Nucleus accumbens (tissue), 56 donors: ENCODE measurements at regions not wholly inside any gene's neighbourhood (a gene's known extent, or its start where the extent isn't known, plus 50 kb on each side); places are given as distances from the start of the nearest gene placed in this dataset.
"Not testable (repeated sequence)": the region's sequence is repeated elsewhere in the genome, so short reads cannot be mapped to it uniquely, and the experiment has no call there.

Experiments used
- DNase-seq, 56 donors: peaks; one replicate each; lab custom pipeline; 2025; lab: John Stamatoyannopoulos, UW

DNA sequence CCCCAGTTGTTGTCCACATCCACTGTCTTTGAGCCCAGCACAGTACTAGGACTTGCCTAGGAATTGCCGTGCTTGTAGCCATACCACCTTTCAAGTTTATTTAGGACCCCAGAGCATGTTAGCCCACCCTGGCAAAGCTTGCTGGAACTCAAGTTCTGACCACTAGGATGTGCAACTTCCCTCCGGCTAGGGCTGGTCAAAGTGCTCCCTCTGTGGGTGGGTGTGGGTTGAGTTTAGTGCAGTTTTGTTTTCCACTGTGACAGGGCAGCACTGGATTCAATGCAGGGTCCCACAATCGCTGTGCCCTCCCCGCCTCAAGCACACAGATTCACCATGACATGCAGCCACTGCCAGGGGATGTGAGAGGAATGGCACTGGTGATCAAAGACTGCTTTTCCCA, 96.0 kb downstream of the RASGEF1B start:
- no peak for DNase-seq

DNA sequence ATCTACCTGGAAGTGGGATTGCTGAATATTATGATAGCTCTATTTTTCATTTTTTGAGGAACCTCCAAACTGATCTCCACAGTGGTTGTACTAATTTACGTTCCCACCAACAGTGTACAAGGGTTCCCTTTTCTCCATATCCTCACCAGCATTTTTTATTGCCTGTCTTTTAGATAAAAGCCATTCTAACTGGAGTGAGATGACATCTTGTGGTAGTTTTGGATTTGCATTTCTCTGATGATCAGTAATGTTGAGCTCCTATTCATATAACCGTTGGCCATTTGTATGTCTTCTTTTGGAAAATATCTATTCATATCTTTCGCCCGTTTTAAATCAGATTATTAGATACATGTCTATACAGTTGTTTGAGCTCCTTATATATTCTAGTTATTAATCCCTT, 101.8 kb downstream of the RASGEF1B start:
- DNase-seq: no peak

DNA sequence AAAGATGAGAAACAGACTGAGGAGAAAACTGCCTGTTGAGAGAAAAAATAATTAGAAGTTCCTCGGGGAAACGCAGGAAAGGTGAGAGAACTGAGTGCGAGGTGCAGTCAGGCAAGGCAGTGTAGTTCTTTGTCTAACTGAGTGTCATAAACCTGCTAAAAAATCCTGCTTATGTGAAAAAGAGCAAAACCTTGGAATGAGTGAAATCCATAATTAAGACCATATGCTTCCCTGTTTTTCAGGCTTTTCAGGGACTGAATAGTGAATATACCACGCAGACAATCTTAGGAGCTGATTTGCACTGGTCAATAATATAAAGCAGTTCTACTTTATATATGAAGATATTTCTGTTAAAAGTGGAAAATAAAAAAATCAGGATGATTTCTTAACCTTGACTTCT, 104.9 kb downstream of the RASGEF1B start:
- no peak for DNase-seq

DNA sequence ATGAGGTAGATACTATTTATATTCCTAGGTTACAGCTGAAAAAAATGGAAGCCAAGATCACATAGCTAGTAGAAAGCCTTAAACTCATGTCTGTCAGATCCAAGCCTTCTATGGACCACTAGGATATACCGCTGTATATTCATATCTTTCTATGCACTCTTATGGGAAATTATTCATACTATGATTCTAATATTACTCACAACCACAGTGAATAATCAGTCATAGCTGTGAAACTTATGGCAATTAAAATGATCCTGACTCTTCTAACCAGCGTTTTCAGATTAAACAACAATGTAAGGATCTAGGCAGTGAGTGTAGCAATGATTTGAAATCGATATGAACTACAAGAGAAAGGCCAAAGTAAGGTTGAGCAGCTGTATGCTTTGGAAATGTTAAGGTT, 111.0 kb downstream of the RASGEF1B start:
- DNase-seq: no peak

DNA sequence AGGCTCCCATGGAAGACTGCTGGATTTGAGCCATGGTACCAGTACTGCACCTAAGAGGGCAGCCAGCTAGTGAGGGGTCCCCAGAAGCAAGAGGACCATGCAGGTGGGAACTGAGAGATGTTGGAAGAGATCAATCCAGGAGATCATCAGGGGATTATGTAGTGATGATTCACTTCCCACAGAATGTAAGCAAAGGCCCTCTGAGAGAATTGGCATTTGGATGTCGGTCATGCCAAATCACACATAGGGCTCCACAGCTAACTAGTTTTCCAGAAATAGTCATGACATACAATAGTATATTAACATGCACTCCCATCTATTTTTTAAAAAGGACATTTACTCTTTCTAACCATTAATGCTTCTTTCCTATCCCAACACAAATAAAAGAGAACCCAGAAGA, 112.5 kb downstream of the RASGEF1B start:
- no peak for DNase-seq

DNA sequence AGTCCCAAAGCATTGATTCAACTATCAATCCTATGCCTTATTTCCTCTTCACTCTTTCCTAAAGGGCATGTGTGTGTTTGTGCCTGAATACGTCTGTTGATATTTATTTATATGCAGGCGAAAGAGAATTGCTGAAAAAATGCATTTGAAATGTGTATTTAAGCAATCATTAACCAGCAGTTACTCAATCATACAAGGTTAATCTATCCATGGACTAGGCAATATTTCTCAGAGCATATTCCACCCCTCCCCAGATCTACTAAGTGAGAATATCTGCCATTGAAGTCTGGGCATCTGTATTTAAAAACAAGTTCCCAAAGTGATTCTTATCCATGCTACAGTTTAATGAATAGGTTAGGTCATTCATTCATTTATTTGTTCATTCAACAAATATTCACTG, 113.6 kb downstream of the RASGEF1B start:
- DNase-seq: no peak

DNA sequence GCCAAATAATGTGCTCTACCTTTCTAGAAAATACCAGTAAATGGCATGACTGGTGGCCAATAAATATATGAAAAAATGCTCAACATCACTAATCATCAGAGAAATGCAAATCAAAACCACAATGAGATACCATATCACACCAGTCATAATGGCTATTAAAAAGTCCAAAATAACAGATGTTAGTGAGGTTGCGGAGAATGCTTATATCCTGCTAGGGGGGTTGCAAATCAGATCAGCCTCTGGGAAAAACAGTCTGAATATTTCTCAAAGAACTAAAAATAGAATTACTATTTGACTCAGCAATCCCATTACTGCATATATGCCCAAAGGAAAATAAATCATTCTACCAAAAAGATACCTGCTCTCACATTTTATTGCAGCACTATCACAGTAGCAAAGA, 115.1 kb downstream of the RASGEF1B start:
- no peak for DNase-seq

DNA sequence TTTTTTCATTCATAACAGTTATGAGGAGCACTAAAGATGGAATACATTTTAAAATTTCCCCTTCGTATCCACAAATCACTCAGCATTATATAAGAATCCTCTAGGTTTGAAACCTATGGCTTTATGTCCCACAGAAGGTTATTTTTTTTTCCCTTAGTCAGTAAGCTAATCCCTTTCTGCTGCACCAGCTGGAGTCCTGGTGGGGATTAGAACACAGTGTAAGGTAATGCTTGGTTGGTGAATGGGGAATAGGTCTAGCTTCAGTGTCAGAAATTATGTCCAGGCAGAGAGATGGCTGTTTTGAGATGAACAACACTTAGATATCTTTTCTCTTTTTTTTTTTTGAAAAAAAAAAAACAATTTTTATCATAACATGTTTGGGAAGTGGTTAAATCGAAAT, 116.6 kb downstream of the RASGEF1B start:
- DNase-seq: no peak

DNA sequence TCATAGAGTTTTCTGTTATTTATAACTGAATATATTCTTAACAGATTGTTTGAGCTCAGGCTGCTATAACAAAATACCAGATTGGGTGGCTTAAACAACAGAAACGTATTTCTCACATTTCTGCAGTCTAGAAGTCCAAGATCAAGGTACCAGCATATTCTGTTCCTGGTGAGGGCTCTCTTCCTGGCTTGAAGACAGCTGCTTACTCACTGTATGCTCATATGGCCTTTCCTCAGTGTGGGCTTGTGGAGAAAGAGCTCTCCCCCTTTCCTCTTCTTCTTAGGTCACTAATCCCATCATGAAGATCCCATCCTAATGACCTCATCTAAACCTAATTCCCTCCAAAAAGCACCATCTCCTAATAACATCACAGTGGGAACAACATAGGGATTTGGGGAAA, 117.8 kb downstream of the RASGEF1B start:
- no peak for DNase-seq

DNA sequence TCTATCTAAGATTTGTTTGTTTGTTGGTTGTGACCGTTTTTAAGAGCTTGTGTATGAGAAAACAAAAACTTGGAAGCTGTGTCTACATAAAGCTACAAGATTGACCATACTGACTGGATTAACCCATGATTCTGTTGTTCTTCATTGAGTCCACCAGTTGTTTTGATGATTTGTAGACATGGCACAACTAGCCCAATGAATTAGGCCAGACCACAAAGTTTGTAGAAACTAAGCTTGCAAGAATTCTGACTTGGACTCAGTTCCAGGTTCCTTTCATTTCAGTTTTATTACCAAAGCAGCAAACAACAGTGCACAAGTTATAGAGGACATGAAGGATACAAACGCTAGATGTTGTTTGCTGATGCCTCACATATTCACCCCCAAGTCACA, 119.3 kb downstream of the RASGEF1B start:
- no peak for DNase-seq

DNA sequence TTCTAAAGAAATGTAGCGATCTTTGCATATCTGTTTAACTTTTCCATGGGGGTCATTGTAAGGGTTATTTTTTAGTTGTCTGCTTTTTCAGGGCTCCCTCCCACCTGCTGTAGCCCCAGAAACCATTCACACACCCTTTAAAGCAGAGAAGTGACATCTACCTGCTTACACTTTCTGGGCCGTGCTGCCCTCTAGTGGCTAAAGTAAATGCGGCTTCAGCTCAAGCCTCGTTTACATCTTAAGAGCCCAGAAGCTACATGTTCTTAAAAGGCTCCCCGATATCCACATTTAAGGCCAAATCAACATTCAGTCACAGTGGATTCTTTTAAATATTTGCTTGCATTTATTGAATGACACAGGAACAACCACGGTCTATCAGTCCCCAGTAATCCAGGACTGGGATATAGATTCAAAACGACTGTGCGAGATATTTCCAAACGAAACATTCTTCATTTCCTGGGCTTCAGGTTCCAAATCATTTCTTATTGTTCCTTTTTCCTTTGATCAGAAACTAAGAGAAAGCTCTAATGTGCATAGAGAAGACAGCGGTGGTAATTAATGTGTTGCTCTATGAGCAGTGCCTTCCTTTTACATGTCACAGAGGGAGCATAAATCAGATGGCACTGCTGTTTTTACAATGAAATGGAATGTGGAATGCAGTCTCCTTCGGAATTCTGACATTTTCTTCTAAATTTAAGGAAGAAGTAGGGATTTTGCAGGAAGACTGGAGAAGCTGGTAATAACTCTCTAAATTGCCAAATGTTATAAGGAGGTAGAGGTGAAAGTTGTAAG, 119.9 kb downstream of the RASGEF1B start:
- DNase-seq: peak in 44 of 56 donors; percentile 1 to 88 (median 34)

DNA sequence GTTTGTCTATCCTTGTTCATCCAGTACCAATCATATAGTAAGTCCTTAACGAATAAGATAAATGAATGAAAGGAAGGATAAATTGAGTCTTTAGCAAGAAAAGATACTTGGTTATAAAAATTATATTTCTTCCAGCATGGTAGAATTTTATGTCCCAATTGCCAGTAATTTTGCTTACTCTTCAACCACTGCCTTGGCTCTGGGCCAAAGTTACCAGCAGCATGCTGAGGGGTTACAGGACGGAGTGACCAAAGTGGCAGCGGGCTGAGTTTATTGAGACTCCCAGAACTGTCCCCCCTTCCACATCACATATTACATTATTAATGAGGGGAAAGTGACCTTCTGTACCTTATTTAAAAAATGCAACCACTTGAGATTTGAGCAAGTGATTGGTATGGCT, 121.7 kb downstream of the RASGEF1B start:
- DNase-seq: no peak

DNA sequence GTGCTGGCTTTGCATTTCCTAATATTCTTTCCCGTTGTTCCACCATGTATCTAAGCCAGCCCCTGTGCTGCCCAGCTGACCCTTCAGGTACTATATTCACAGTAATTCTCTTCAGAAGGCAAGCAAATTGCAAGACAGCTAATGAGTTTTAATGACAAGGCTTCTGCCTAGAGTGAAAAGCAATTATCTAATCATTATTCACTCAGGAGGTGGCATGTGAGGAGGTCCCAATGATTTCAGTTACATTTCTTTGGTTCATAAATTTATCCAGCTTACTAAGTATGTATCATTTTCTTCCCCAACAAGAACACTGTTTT, 123.0 kb downstream of the RASGEF1B start:
- DNase-seq: no peak

DNA sequence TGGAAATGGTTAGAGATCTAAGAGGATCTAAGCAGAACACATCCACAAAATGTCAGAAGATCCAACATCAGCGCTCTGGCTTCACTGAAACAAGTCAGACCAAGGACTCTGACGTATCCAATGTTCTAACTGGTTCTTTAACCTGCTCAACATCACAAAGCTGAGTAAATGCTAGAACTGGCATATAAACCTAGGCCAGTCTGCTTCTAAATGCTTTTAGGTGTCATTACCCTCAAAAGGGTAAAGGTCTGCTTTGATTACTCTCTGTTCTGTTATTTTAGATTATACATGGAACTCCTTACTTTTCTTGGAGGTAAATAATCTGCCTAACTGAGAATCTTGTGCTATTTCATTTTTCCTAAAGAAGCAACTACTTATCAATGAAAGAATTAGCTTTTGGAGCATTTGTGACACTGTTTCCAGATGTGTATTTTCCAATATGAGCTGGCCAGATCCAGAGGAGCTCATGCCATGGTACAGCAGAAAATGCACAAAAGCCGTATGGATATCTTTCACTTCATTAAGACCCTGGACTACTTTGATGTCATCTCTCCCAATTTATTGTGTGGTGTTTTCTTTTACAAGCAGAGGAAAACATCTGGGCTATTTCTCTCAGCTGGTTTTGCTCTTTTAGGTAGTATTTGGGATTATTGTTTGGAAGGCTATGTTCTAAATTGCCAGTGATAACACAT, 123.5 kb downstream of the RASGEF1B start:
- DNase-seq: no peak

DNA sequence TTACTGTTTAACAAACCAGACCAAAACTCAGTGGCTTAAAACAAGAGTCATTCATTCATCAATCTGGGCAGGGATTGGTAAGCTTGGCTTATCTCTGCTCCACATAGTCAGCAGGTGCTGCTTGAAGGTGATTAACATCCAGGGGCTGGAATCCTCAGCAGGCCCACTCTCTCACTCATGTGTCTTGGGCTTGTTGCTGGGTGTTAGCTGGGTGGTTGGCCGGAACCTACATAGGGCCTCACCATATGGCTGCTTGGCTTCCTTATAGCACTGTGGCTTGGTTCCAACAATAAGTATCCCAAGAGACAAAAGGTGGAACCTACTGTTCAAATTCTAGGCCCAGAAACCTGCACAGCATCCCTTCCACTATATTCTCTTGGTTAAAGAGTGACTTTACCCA, 125.0 kb downstream of the RASGEF1B start:
- DNase-seq: no peak

DNA sequence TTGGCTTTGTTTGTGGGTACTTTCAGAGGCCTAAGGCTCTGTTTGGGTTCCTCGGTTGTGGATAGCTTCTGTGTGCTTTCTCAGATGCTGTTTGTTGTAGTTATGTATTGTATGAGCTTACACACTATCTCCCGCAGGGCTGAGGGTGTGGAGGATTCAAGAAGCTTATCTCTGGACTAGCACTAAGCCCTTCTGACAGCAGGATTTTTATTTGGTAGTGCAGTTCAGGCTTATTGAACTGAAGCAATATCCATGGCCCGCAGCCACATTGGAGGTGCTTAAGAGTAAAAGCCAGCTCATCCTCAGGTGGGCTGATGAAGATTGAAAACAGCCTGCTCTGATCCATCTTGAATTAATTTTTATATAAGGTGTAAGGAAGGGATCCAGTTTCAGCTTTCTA, 128.2 kb downstream of the RASGEF1B start:
- DNase-seq: no peak

DNA sequence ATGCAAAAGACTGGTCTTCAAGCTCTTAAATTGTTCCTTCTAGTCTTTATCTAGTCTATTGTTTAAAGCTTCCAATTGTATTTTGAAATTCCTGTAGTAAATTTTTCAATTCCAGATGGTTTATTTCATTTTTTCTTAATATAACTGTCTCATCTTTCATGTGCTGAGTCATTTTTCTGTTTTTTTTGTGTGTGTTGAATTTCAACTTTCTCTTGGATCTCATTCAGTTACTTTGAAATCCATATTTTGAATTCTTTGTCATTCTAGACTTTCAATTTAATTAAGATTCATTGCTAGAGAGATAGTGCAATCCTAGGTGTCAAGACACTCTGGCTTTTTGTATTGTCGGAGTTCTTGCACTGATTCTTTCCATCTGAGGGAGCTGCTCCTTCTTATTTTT, 128.0 kb upstream of the PRKG2 start:
- no peak for DNase-seq

DNA sequence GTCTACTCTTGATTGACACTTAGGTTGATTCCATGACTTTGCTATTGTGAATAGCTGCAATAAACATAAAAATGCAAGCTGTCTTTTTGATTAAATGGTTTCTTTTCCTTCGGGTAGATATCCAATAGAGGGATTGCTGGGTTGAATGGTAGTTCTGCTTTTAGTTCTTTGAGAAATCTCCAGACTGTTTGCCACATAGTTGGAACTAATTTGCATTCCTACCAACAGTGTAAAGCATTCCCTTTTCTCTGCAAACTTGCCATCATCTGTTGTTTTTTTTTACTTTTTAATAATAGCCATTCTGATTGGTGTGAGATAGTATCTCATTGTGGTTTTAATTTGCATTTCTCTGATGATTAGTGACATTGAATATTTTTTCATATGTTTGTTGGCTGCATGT, 122.2 kb upstream of the PRKG2 start:
- no peak for DNase-seq

DNA sequence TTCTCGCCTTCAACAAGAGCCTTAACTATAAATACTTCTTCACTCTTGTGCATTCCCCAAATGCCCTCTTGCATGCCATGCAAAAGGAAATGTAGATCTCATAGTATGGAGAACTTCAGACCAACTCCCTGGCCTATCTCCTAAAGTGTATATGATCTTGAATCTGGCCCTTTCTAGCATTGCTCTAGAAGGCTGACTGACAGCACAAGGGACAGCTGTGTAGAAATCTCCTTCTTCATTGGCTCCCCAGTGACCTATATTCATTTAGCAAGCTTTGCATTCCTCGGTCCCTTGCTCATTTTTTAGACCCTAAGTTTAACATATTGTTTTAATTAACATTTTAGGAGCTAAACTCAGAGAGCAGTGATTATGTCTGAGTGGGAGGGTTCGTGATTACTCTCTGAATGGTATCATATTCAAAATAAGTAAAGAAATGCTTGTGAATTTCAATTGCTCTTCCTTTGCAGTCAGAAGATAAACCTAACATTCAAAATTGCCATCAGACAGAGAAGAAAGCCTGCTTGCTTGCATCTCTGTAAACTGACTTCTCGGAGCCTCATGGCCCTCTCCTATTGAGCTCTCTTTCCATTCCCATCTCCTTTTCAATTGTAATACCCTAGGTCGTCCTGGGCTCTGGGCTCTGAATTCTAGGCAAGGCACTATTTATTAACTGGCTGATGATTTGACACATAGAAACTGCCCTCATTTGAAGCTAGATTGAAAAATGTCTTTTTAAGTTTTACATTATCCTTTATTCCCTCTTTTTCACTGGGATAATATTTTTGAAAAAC, 120.3 kb upstream of the PRKG2 start:
- DNase-seq: no peak

DNA sequence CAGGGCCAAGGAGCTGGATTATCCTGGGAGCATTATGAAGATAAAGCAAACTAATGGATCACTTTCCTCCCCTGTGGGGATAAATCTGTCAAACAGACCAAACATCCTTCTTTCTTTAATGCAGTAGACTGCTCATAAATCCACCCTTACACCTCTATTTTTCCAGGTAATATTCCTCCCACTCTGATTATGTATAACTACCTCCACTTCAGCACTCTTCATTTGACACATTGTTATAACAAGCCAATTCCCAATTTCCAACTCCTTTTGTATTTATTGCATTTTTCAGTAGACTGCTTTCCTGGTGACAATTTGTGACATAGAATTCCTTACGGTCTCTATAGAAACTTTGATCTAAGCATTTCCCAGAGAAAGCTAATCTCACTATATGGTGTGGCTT, 115.0 kb upstream of the PRKG2 start:
- DNase-seq: no peak

DNA sequence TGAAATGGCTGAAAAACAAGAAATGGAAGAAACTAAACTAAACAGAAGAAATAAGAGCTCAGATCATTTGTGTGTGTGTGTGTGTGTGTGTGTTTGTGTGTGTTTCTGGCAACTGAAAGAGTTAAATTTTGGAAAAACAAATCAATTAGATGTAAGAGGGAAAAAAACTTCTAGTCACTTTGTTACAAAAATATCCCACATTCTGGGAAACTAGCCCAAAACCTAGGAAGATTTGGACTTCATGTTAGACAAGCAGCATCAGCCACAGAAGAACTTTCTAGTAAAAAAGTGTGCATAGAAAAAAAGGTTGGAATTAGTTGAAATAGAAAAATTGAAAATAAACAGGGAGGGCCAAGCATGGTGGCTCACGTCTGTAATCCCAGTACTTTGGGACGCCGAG, 111.6 kb upstream of the PRKG2 start:
- no peak for DNase-seq

DNA sequence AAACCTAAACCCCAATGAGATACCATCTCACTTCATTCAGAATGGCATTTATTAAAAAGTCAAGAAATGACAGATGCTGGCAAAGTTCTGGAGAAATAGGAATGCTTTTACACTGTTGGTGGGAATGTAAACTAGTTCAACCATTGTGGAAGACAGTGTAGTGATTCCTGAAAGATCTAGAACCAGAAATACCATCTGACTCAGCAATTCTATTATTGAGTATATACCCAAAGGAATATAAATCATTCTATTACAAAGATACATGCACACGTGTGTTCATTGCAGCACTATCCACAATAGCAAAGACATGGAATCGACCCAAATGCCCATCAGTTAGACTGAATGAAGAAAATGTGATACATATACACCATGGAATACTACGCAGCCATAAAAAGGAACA, 109.6 kb upstream of the PRKG2 start:
- DNase-seq: not testable (repeated sequence)
